ENCODE measurements at regions not wholly inside any gene's neighbourhood (a gene's known extent, or its start where the extent isn't known, plus 50 kb on each side); places are given as distances from the start of the nearest gene placed in this dataset.

GRCh38 chr7:94169682-94170081 is 165.5 kb upstream of the BET1 start:
- H3K4me3 Mint-ChIP-seq: no peak overlapping the region
- no peak for DNase-seq (ENCODE audit: low read depth, low spot score)
- no peak overlapping the region for H3K27ac Mint-ChIP-seq (ENCODE audit: unreplicated experiment)
- no peaks in the 10 kb centered on the region for H3K27me3 Mint-ChIP-seq (ENCODE audit: low read depth)
- H3K4me1 Mint-ChIP-seq: peaks cover 16% of the 10 kb centered on the region
- TF ChIP-seq CTCF (conservative IDR thresholded peaks at IDR 0.05): no peak
- H3K9me3 Mint-ChIP-seq: peaks cover 7% of the 10 kb centered on the region
- peaks cover 5% of the 10 kb centered on the region for H3K36me3 Mint-ChIP-seq (ENCODE audit: low read depth)

- Mint-ChIP-seq H3K4me3 (no peak overlapping the region), H3K27ac (ENCODE audit: unreplicated experiment) (no peak overlapping the region), H3K4me1 (peaks cover 16% of the 10 kb centered on the region)
These were observed 166.7 kb upstream of the BET1 start for GRCh38 chr7:94170836-94171235.

GRCh38 chr7:94173436-94173835 is 169.3 kb upstream of the BET1 start:
- no peak for TF ChIP-seq CTCF (conservative IDR thresholded peaks at IDR 0.05)
- Mint-ChIP-seq H3K36me3 (ENCODE audit: low read depth) (peaks cover 3% of the 10 kb centered on the region), H3K4me1 (peaks cover 16% of the 10 kb centered on the region), H3K27ac (ENCODE audit: unreplicated experiment) (no peak overlapping the region), H3K27me3 (ENCODE audit: low read depth) (no peaks in the 10 kb centered on the region), H3K4me3 (no peak overlapping the region), H3K9me3 (no peaks in the 10 kb centered on the region)
- no peak for DNase-seq (ENCODE audit: low read depth, low spot score)

More at GRCh38 chr7:94170836-94171235, 166.7 kb upstream of the BET1 start:
- Mint-ChIP-seq H3K27me3 (ENCODE audit: low read depth) (no peaks in the 10 kb centered on the region), H3K36me3 (ENCODE audit: low read depth) (peaks cover 1% of the 10 kb centered on the region), H3K9me3 (peaks cover under 1% of the 10 kb centered on the region)
- no peak for TF ChIP-seq CTCF (conservative IDR thresholded peaks at IDR 0.05)
- DNase-seq (ENCODE audit: low read depth, low spot score): no peak

GRCh38 chr7:94174375-94174774 is 170.2 kb upstream of the BET1 start:
- Mint-ChIP-seq H3K36me3 (ENCODE audit: low read depth) (peaks cover 3% of the 10 kb centered on the region), H3K27ac (ENCODE audit: unreplicated experiment) (no peak overlapping the region), H3K9me3 (no peaks in the 10 kb centered on the region), H3K27me3 (ENCODE audit: low read depth) (no peaks in the 10 kb centered on the region), H3K4me3 (no peak overlapping the region), H3K4me1 (peaks cover 16% of the 10 kb centered on the region)
- TF ChIP-seq CTCF (conservative IDR thresholded peaks at IDR 0.05): no peak
- no peak for DNase-seq (ENCODE audit: low read depth, low spot score)

GRCh38 chr7:94174956-94175355 is 170.8 kb upstream of the BET1 start:
- Mint-ChIP-seq H3K27ac (ENCODE audit: unreplicated experiment) (no peak overlapping the region), H3K9me3 (no peaks in the 10 kb centered on the region), H3K27me3 (ENCODE audit: low read depth) (no peaks in the 10 kb centered on the region), H3K36me3 (ENCODE audit: low read depth) (peaks cover 3% of the 10 kb centered on the region), H3K4me1 (peaks cover 12% of the 10 kb centered on the region), H3K4me3 (no peak overlapping the region)
- TF ChIP-seq CTCF (conservative IDR thresholded peaks at IDR 0.05): no peak
- no peak for DNase-seq (ENCODE audit: low read depth, low spot score)
